Brain microvascular endothelial cell (primary cell): ENCODE measurements at regions not wholly inside any gene's neighbourhood (a gene's known extent, or its start where the extent isn't known, plus 50 kb on each side); places are given as distances from the start of the nearest gene placed in this dataset.

Source experiments
- DNase-seq: peaks from one replicate; pipeline ENCODE4 v3.0.0-alpha.2; 2020
- H3K27ac ChIP-seq: fragments of 250-450 bp; sonication (Bioruptor Pico); 2 replicates; pipeline ENCODE4 v1.5.1; 2020; ENCODE audit warnings: mild to moderate bottlenecking, moderate library complexity
- H3K27me3 ChIP-seq: fragments of 250-450 bp; sonication (Bioruptor Pico); replicated peaks from 2 replicates; pipeline ENCODE4 v1.5.1; 2020; ENCODE audit warnings: mild to moderate bottlenecking
- H3K36me3 ChIP-seq: fragments of 250-450 bp; sonication (Bioruptor Pico); replicated peaks from 2 replicates; pipeline ENCODE4 v1.5.1; 2020; ENCODE audit warnings: mild to moderate bottlenecking
- H3K4me3 ChIP-seq: 2 replicates; pipeline ENCODE4 v1.5.1; 2011; ENCODE audit warnings: low read depth, mild to moderate bottlenecking, control low read depth, low read length, moderate library complexity
- CTCF ChIP-seq: IDR thresholded peaks from 2 replicates; pipeline ENCODE4 v1.5.1; 2011; ENCODE audit warnings: low read depth, mild to moderate bottlenecking, moderate library complexity, low read length, control low read depth, inconsistent platforms; ENCODE audit errors: missing control alignments
- in situ Hi-C: cut with HindIII; loops from 2 replicates; pipeline ENCODE4 v1.10.0; 2017; ENCODE audit warnings: low sequenced_read_pairs, low pct_ligation_motif_present

- DNase-seq: no peak
- in situ Hi-C loops: no loop called here
Measured at GRCh38 chr13:102945324-102945815, 99.5 kb downstream of the ERCC5 start.

GRCh38 chr13:102944821-102945220, 99.0 kb downstream of the ERCC5 start:
- DNase-seq: no peak
- H3K27ac ChIP-seq: no peak overlapping the region
- no peaks in the 10 kb centered on the region for H3K27me3 ChIP-seq
- H3K4me3 ChIP-seq: no peak overlapping the region
- no peak for TF ChIP-seq CTCF
- in situ Hi-C loops: no loop called here
- no peaks in the 10 kb centered on the region for H3K36me3 ChIP-seq

More at GRCh38 chr13:102945324-102945815, 99.5 kb downstream of the ERCC5 start:
- H3K36me3 ChIP-seq: no peaks in the 10 kb centered on the region
- no peak overlapping the region for H3K27ac ChIP-seq
- no peaks in the 10 kb centered on the region for H3K27me3 ChIP-seq
- TF ChIP-seq CTCF: no peak
- no peak overlapping the region for H3K4me3 ChIP-seq

GRCh38 chr13:102940770-102941169, 94.9 kb downstream of the ERCC5 start:
- no peaks in the 10 kb centered on the region for H3K36me3 ChIP-seq
- no peak overlapping the region for H3K4me3 ChIP-seq
- no peaks in the 10 kb centered on the region for H3K27me3 ChIP-seq
- no peak overlapping the region for H3K27ac ChIP-seq
- TF ChIP-seq CTCF: no peak
- in situ Hi-C loops: no loop called here
- no peak for DNase-seq

GRCh38 chr13:102940143-102940542, 94.3 kb downstream of the ERCC5 start:
- TF ChIP-seq CTCF: peak; percentile 3
- in situ Hi-C loops: no loop called here

GRCh38 chr13:102935896-102936321, 90.1 kb downstream of the ERCC5 start:
- no peak overlapping the region for H3K4me3 ChIP-seq
- H3K27ac ChIP-seq: no peak overlapping the region
- H3K36me3 ChIP-seq: no peaks in the 10 kb centered on the region
- in situ Hi-C loops: no loop called here
- no peaks in the 10 kb centered on the region for H3K27me3 ChIP-seq
- no peak for TF ChIP-seq CTCF
- DNase-seq: no peak

More at GRCh38 chr13:102940143-102940542, 94.3 kb downstream of the ERCC5 start:
- H3K36me3 ChIP-seq: no peaks in the 10 kb centered on the region
- no peak for DNase-seq
- H3K4me3 ChIP-seq: no peak overlapping the region
- H3K27ac ChIP-seq: no peak overlapping the region
- H3K27me3 ChIP-seq: no peaks in the 10 kb centered on the region

GRCh38 chr13:102933523-102933922, 87.7 kb downstream of the ERCC5 start:
- Histone ChIP-seq H3K27ac (no peak overlapping the region), H3K27me3 (no peaks in the 10 kb centered on the region), H3K4me3 (no peak overlapping the region), H3K36me3 (no peaks in the 10 kb centered on the region)
- DNase-seq: no peak
- in situ Hi-C loops: no loop called here
- TF ChIP-seq CTCF: no peak
